ENCODE measurements at regions not wholly inside any gene's neighbourhood (a gene's known extent, or its start where the extent isn't known, plus 50 kb on each side); places are given as distances from the start of the nearest gene placed in this dataset.
"Not testable (repeated sequence)": the region's sequence is repeated elsewhere in the genome, so short reads cannot be mapped to it uniquely, and the experiment has no call there.

GRCh38 chr20:2221921-2222320, 73.9 kb upstream of the TGM3 start:
- no peak overlapping the region for H2AFZ ChIP-seq (ENCODE audit: low read depth, low read length)
- no peaks in the 10 kb centered on the region for H3K4me1 ChIP-seq (ENCODE audit: insufficient read depth, low read length)
- Mint-ChIP-seq H3K4me1 (ENCODE audit: low read depth, unreplicated experiment) (no peaks in the 10 kb centered on the region), H3K9me3 (ENCODE audit: unreplicated experiment) (peaks cover 6% of the 10 kb centered on the region), H3K36me3 (ENCODE audit: low read depth, unreplicated experiment) (no peaks in the 10 kb centered on the region), H3K27me3 (ENCODE audit: low read depth, unreplicated experiment) (no peaks in the 10 kb centered on the region), H3K27ac (ENCODE audit: unreplicated experiment) (no peak overlapping the region), H3K4me3 (ENCODE audit: unreplicated experiment) (no peak overlapping the region)
- no peaks in the 10 kb centered on the region for H3K79me2 ChIP-seq (ENCODE audit: insufficient read depth, low read length)
- H4K20me1 ChIP-seq (ENCODE audit: insufficient read depth, low read length), result no peaks in the 10 kb centered on the region
- H3K27ac ChIP-seq (ENCODE audit: low read depth, low read length), result no peak overlapping the region
- TF ChIP-seq EZH2 (IDR thresholded peaks at IDR 0.05; ENCODE audit: insufficient read depth, low read length), result no peak
- TF ChIP-seq CTCF (IDR thresholded peaks at IDR 0.05; ENCODE audit: insufficient read depth, low read depth, low read length), result no peak
- H3K36me3 ChIP-seq (ENCODE audit: insufficient read depth, low read length), result no peaks in the 10 kb centered on the region
- FAIRE-seq (no peak), DNase-seq (ENCODE audit: low read depth) (no peak)
- no peak overlapping the region for H3K4me2 ChIP-seq (ENCODE audit: low read length)
- H3K4me3 ChIP-seq (ENCODE audit: insufficient read depth, low read depth, low read length), result no peak overlapping the region
- H3K27me3 ChIP-seq (ENCODE audit: insufficient read depth, low read length), result peaks cover 2% of the 10 kb centered on the region
- peaks cover 4% of the 10 kb centered on the region for H3K9me3 ChIP-seq (ENCODE audit: insufficient read depth, low read depth, low read length)
- no peak overlapping the region for H3K9ac ChIP-seq (ENCODE audit: low read length)

DNA sequence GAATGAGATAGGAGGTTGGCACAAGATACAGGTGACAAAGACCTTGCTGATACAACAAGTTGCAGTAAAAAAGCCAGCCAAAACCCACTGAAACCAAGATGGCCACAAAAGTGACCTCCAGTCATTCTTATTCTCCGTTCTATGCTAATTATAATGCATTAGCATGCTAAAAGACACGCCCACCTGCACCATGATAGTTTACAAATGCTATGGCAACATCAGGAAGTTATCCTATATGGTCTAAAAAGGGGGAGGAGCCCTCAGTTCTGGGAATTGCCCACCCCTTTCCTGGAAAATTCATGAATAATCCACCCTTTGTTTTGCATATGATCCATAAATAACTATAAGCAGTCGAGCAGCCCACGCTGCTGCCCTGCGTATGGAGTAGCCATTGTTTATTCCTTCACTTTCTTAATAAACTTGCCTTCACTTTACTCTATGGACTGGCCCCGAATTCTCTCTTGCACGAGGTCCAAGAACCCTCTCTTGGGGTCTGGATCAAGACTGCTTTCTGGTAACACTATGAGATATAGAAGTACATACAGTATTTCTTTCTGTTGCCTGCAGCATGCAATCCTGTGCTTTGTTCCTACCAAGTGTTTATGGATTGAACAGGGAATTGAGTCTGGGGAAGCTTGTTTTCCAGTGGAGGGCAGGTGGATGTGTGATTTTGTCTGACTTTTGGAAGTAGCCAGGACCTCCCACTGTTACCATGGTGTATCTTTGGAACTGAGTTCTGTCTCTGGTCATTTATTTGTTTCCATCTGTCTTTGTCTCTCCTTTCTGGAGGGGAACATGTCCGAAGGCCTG, 72.0 kb upstream of the TGM3 start:
- H3K9ac ChIP-seq (ENCODE audit: low read length), result no peak overlapping the region
- DNase-seq (ENCODE audit: low read depth) (no peak), FAIRE-seq (no peak)
- TF ChIP-seq CTCF (IDR thresholded peaks at IDR 0.05; ENCODE audit: insufficient read depth, low read depth, low read length) (no peak), EZH2 (IDR thresholded peaks at IDR 0.05; ENCODE audit: insufficient read depth, low read length) (no peak)
- H3K9me3 ChIP-seq (ENCODE audit: insufficient read depth, low read depth, low read length), result peaks cover 4% of the 10 kb centered on the region
- Mint-ChIP-seq H3K9me3 (ENCODE audit: unreplicated experiment) (peaks cover 6% of the 10 kb centered on the region), H3K4me1 (ENCODE audit: low read depth, unreplicated experiment) (no peaks in the 10 kb centered on the region), H3K4me3 (ENCODE audit: unreplicated experiment) (no peak overlapping the region), H3K36me3 (ENCODE audit: low read depth, unreplicated experiment) (no peaks in the 10 kb centered on the region), H3K27ac (ENCODE audit: unreplicated experiment) (no peak overlapping the region), H3K27me3 (ENCODE audit: low read depth, unreplicated experiment) (no peaks in the 10 kb centered on the region)
- H3K4me1 ChIP-seq (ENCODE audit: insufficient read depth, low read length), result no peaks in the 10 kb centered on the region
- H3K27me3 ChIP-seq (ENCODE audit: insufficient read depth, low read length), result peaks cover 4% of the 10 kb centered on the region
- H3K36me3 ChIP-seq (ENCODE audit: insufficient read depth, low read length), result no peaks in the 10 kb centered on the region
- no peaks in the 10 kb centered on the region for H4K20me1 ChIP-seq (ENCODE audit: insufficient read depth, low read length)
- no peak overlapping the region for H2AFZ ChIP-seq (ENCODE audit: low read depth, low read length)
- H3K27ac ChIP-seq (ENCODE audit: low read depth, low read length), result no peak overlapping the region
- H3K79me2 ChIP-seq (ENCODE audit: insufficient read depth, low read length), result no peaks in the 10 kb centered on the region
- H3K4me3 ChIP-seq (ENCODE audit: insufficient read depth, low read depth, low read length), result no peak overlapping the region
- no peak overlapping the region for H3K4me2 ChIP-seq (ENCODE audit: low read length)

- H3K4me3 ChIP-seq (ENCODE audit: insufficient read depth, low read depth, low read length), result no peak overlapping the region
- Mint-ChIP-seq H3K36me3 (ENCODE audit: low read depth, unreplicated experiment) (no peaks in the 10 kb centered on the region), H3K4me3 (ENCODE audit: unreplicated experiment) (no peak overlapping the region), H3K9me3 (ENCODE audit: unreplicated experiment) (peaks cover 6% of the 10 kb centered on the region), H3K27me3 (ENCODE audit: low read depth, unreplicated experiment) (no peaks in the 10 kb centered on the region), H3K27ac (ENCODE audit: unreplicated experiment) (no peak overlapping the region), H3K4me1 (ENCODE audit: low read depth, unreplicated experiment) (no peaks in the 10 kb centered on the region)
- FAIRE-seq (no peak), DNase-seq (ENCODE audit: low read depth) (no peak)
- H3K27me3 ChIP-seq (ENCODE audit: insufficient read depth, low read length), result peaks cover 4% of the 10 kb centered on the region
- peaks cover 4% of the 10 kb centered on the region for H3K9me3 ChIP-seq (ENCODE audit: insufficient read depth, low read depth, low read length)
- no peaks in the 10 kb centered on the region for H3K79me2 ChIP-seq (ENCODE audit: insufficient read depth, low read length)
- no peaks in the 10 kb centered on the region for H4K20me1 ChIP-seq (ENCODE audit: insufficient read depth, low read length)
- H3K27ac ChIP-seq (ENCODE audit: low read depth, low read length), result no peak overlapping the region
- H3K4me2 ChIP-seq (ENCODE audit: low read length), result no peak overlapping the region
- no peaks in the 10 kb centered on the region for H3K36me3 ChIP-seq (ENCODE audit: insufficient read depth, low read length)
- no peak overlapping the region for H3K9ac ChIP-seq (ENCODE audit: low read length)
- no peak overlapping the region for H2AFZ ChIP-seq (ENCODE audit: low read depth, low read length)
- no peaks in the 10 kb centered on the region for H3K4me1 ChIP-seq (ENCODE audit: insufficient read depth, low read length)
- TF ChIP-seq CTCF (IDR thresholded peaks at IDR 0.05; ENCODE audit: insufficient read depth, low read depth, low read length) (no peak), EZH2 (IDR thresholded peaks at IDR 0.05; ENCODE audit: insufficient read depth, low read length) (no peak)
These were observed 71.5 kb upstream of the TGM3 start for GRCh38 chr20:2224368-2224639.

GRCh38 chr20:2227285-2227684, 68.5 kb upstream of the TGM3 start:
- not testable (repeated sequence) for H2AFZ ChIP-seq (ENCODE audit: low read depth, low read length); H3K36me3 ChIP-seq (ENCODE audit: insufficient read depth, low read length); H3K79me2 ChIP-seq (ENCODE audit: insufficient read depth, low read length); H3K27ac ChIP-seq (ENCODE audit: low read depth, low read length); H4K20me1 ChIP-seq (ENCODE audit: insufficient read depth, low read length); H3K4me3 ChIP-seq (ENCODE audit: insufficient read depth, low read depth, low read length); H3K27ac Mint-ChIP-seq (ENCODE audit: unreplicated experiment); DNase-seq (ENCODE audit: low read depth); H3K4me3 Mint-ChIP-seq (ENCODE audit: unreplicated experiment); H3K36me3 Mint-ChIP-seq (ENCODE audit: low read depth, unreplicated experiment); H3K4me1 ChIP-seq (ENCODE audit: insufficient read depth, low read length); H3K27me3 ChIP-seq (ENCODE audit: insufficient read depth, low read length); H3K9me3 Mint-ChIP-seq (ENCODE audit: unreplicated experiment); H3K27me3 Mint-ChIP-seq (ENCODE audit: low read depth, unreplicated experiment); H3K9ac ChIP-seq (ENCODE audit: low read length); H3K4me2 ChIP-seq (ENCODE audit: low read length); H3K4me1 Mint-ChIP-seq (ENCODE audit: low read depth, unreplicated experiment); H3K9me3 ChIP-seq (ENCODE audit: insufficient read depth, low read depth, low read length); FAIRE-seq

All from astrocyte (in vitro differentiated cells and primary cell).